GM18867 (cell line): ENCODE measurements at regions not wholly inside any gene's neighbourhood (a gene's known extent, or its start where the extent isn't known, plus 50 kb on each side); places are given as distances from the start of the nearest gene placed in this dataset.

Experiments used
- ATAC-seq: cut with Tn5 transposase; IDR thresholded peaks from one replicate; pipeline ENCODE4 v1.9.1; 2021; ENCODE audit warnings: mild to moderate bottlenecking, moderate library complexity; ENCODE audit not compliant: unreplicated experiment

DNA sequence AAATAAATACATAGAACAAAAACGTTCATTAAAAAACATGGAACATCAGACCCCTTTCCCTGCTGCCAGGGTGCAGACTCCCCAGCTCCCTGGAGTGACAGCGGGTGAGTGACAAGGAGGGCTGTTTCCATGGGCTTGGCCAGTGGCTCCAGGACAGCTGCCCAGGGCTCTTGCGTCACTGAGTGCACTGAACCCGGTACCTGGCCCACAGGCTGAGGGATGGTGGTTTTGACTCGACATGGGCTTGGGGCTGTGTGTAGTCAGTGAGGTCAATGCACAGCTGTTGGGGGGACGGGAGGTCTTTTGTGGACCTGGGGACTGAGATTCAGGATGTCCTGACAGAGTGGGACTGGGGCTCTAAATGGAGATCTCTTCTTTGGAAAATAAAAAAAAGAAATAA lies 142.1 kb upstream of the B3GAT1 start:
- no peak for ATAC-seq

- ATAC-seq: no peak
These were observed 140.7 kb upstream of the B3GAT1 start for GRCh38 chr11:134552749-134553148.

DNA sequence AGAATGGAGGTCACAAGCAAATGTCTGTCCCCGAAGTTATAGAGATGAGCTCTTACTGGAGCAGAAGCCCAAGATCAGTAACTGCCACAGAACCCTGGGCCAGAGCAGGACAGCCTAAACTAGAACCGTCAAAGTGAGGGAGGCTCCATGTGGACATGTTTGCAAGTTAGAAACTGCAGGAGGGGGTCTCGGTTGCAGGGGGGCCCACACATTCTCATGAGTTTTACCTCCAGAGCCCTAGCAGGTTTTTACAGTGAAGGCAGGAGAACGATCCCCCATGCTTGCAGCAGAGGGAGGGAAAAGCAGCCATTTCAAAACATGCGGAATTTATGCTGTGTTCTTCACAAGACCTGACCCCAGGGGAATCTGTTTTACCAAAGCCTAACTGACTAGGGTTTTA lies 133.5 kb upstream of the B3GAT1 start:
- ATAC-seq: no peak

DNA sequence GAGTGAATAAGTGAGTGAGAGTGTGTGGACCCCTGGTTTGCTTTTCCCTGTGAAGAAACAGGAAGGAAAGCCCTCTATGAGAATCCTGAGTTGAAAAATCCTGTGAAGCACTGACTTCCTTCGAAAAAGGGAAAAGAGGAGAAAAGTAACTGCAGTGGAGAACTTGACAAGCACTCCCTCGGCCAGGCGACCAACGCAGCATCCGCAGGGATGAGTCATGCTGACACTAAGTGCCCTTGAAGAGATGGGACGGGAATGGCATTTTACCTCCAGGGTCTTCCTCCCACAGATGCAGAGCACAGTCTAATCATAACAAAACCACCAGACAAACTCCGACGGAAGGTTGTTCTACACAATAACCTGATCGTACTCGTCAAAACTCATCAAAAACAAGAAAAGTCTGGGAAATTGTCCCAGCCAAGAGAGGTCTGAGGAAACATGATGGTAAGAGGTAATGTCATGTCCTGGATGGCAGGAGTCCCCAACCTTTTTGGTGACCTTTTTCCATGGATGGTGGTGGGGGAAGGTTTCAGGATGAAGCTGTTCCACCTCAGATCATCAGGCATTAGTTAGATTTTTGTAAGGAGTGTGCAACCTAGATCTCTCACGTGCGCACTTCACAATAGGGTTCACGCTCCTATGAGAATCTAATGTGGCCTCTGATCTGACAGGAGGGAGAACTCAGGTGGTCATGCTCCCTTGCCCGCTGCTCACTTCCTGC lies 132.2 kb upstream of the B3GAT1 start:
- ATAC-seq: no peak

DNA sequence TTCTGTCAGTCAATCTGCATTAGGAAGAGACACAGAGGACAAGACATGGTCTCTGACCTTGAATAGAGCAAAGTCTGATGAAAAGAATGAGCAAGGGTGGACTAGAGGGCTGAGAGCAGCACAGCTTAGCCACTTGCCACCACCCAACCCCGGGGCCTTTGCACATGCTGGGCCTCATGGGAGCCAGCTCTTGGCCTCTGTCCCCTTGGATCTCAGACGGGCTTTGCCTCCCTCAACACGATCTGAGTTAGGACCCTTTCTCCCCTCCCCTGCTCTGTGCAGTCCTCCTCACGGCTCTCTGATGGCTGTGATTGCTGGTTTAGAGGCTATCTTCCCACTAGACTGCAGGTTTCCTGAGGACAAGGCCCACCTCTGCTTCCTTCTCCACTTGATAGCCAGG lies 131.6 kb upstream of the B3GAT1 start:
- no peak for ATAC-seq

DNA sequence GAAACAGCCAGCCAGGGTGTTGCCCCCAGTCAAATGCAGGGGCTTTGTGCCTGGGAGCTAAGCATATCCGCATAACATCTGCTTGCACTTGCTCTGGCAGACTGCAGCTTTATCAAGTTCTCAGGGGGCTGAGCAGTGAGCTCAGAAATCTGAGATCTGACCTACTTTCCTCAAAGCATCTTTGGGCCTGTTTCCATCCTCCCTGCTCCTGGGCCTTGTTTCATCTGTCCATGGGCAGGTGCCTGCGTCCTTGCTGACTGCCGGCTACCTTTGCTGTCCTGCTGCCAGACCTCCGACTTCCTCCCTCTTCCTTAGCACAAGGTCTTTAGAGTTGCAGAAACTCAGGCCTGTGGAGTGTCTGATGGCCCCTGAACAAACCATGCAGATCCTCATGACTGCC lies 131.2 kb upstream of the B3GAT1 start:
- ATAC-seq: no peak

DNA sequence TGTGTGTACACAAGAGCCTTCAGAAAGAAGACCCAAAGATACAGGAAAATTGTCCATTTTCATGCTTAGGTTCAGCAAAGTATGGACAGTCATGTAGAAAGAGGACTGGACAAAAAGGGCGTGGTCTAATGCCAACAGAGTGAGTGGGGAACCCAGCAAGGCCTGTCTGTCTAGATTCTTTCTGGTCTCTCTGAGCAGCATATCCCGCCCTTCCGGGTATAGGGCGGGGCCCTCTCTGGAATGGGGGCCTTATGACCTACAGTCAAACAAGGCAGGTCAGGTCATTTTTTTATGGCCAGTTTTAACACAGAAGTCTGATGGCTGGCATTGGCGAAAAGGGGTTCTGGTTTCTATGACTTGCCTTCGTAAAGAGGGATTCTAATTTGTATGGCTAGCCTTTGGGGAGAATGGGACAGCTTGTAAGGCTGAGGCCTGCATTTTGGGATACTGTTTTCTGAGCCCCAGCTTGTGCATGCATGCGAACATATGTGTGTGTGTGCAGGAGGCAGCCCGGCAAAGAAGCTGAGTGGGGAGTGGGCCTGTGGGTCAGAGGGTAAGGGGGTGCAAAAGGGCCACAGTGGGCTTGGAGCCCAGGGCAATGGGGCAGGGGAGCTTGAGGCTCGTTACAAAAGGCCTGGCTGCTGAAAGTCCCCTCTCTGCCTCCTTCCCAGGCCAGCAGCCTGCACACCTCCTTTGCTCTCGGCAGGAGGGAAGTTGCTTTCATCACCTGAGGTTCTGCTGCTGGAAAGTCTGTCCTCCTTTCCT lies 130.5 kb upstream of the B3GAT1 start:
- no peak for ATAC-seq

GRCh38 chr11:134541951-134542350 lies 129.9 kb upstream of the B3GAT1 start:
- ATAC-seq: no peak

GRCh38 chr11:134541355-134541754 lies 129.3 kb upstream of the B3GAT1 start:
- ATAC-seq: no peak

DNA sequence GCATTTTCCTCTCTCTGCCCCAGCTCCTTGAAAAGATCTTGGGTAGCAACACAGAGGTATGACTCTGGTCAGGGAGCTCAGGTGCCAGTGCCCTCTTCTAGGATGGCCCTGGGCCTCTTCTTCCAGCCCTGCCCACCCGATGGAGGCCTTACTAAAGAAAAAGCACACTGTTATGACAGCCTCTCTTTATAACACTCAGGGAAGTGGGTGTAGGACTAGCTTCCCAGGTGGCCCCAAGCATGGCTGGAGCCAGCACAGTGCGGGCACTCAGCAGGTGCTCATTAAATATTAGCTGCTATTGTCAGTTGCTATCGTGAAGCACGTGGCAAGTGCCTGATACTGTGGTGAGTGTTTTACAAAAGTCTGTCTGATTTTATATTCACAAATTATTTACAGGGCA lies 127.2 kb upstream of the B3GAT1 start:
- ATAC-seq: no peak

- no peak for ATAC-seq
These were observed 126.7 kb upstream of the B3GAT1 start for GRCh38 chr11:134538742-134539141.

DNA sequence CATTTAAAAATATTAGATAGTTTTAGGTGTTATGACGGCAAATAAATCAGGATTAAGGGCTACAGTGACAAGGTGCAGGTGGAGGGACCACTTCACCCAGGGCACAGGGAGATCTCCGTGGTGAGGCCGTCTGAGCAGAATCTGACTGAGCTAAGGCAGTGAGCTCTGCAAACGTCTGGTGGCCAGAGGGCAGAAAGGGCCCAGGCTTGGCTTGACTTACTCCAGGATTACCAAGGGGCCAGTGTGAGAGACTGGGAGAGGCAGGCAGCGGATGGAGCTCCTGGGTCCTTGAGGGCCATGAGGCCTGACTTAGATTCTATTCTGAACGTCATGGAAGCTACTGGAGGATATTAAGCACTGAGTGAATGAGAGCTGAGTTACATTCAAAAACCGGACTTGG lies 125.9 kb upstream of the B3GAT1 start:
- ATAC-seq: no peak

DNA sequence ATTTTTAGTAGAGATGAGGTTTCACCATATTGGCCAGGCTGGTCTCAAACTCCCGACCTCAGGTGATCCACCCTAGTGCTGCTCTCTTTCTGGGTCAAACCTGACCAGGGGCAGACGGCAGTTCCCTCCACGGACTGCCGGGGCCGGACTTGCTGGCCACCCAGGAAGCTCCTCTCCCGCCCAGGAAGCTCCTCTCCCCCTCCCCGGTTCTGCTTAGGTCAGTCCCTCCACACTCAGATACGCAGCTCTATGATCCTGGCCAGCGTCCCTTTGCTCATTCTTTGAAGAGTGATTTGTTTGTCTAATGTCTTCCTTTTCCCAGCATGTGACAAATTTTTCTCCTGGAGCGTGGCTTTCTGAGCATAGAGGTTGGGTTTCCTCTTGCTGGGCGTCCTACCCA lies 125.3 kb upstream of the B3GAT1 start:
- no peak for ATAC-seq

DNA sequence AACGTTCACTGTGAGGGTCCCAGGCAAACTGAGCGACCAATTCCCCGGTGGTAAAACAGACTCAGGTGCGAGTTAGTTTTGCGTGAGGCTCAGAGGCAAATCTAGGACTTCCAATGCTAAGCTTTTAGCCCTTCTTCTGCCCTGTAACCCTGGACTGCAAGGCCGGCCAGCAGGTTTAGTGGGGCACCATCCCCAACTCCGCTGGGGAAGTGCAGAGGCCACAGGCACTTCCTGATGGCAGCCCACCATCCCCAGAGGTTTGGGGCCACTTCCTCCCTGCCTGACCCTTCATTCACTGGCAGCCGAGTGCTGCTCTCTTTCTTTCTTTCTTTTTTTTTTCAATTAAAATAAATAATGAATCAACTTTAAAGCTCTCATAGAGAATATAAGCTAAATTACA lies 124.6 kb upstream of the B3GAT1 start:
- no peak for ATAC-seq

DNA sequence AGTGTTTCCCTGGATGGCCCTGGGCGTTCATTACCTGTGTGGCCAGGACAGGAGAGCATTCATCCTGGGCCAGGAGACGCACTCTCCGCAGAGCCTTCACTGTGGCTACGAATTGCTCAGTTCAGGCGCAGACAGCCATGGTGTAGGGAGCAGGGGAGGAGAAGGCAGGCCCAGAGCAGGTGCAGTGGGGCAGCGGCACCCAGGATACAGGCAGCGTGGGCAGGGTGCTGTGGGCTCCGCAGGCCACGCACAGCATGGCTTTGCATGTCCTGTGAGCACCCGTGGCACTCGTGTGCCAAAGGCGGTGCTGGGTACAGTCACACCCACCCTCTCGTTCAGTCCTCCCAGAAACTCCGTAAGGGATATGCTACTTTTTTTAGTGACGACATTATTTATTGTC lies 124.2 kb upstream of the B3GAT1 start:
- ATAC-seq: no peak

- ATAC-seq: no peak
These were observed 123.3 kb upstream of the B3GAT1 start for GRCh38 chr11:134535029-134536025.

DNA sequence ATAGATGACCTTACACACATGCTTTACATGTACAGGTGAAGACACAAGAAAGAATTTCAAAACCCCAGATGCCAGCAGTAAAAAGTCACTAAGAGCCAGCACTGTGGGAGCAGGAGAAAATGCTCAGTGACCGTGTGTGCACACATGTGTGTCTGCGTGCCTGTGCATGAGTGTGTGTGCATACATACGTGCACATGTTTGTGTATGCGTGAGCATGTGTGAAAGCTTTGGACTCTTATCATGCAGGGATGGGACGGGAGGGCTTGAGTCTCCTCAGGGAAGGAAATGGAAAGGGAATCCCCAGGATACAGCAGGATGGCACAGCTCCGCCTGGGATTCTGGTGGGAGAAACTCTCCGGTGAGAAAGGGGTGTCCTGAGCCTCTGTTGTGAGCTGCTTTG lies 121.5 kb upstream of the B3GAT1 start:
- no peak for ATAC-seq

GRCh38 chr11:134532921-134533421 lies 120.9 kb upstream of the B3GAT1 start:
- ATAC-seq: no peak

DNA sequence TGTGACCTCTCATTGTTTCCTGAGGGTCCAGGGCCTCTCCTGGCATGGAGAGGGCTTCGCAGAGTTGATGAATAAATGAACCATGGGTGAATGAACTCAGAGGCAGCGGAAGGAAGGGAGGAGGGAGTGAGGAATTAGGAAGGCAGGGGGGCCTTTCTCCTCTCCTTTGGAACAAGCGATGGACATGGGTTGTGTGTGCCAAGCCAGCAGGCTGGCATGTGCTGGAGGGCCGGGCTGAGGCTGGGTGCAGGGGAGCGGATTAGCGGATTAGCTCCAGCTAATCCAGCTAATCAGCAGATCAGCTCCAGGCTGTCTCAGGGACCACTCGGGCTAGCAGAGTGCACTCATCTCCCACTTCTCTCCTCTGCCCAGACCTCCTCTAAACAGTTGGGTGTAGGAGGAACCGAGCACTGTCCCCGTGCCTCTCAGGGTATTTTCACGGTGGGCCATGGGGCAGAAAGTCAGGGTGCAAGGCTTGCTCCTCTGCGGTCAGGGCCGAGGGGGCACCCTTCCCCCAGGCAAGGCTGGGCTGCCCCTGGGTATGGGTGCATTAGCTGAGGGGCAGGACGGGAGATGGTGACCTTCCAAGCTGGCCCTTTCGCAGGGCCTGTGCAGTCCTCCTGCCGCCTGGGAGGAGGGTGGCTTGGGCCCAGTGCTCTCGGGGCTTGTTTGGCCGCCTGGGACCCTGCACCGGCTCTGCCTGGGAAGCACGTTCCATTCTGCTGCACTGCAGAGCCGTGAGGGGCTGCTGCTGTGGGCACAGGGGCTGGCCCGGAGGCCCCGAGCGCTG lies 120.3 kb upstream of the B3GAT1 start:
- no peak for ATAC-seq

DNA sequence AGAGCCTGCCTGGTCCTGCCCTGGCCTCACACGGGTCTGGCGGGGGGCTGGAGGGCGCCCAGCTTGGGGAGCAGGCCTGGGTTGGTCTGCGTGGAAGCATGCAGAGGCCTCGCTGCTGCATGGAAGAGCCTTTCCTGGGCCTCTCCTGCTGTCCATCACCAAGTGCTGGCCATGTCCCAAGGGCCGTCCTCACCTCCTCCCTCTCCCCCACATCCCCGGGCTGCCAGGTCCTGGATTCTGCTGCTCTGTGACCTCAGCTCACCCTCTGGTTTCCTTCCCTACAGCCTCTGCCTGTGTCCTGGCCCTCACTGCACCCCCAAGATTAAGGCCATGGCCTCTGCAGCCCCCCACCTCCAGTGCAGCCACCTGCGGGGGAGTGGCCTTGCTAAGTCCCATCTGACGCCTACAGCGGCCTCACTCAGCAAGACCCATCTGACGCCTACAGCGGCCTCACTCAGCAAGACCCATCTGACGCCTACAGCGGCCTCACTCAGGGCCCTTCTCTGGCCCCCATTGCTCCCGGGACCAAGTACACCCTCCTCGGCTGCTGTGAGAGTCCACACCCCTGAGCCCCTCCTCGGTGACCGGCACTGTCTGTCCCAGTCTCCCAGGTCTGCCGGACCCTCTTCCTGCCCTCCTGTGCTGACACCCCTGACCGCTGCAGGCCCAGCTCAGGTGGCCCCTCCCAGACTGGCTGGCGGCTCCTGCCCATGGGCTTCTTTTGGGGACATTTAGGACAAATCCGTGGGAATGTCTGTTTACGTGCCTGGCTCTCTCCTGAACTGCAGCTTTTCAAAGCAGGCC lies 119.5 kb upstream of the B3GAT1 start:
- ATAC-seq: no peak
